Peyer's patch (tissue), 4 donors: ENCODE measurements at regions not wholly inside any gene's neighbourhood (a gene's known extent, or its start where the extent isn't known, plus 50 kb on each side); places are given as distances from the start of the nearest gene placed in this dataset.

Experiments
- POLR2A ChIP-seq, 2 donors: fragments of 450-650 bp; IDR thresholded peaks; one replicate each; pipeline ENCODE4 v1.5.1; 2017; ENCODE audit warnings: antibody characterized with exemption in 2 of 2, mild to moderate bottlenecking in 2 of 2, moderate library complexity in 2 of 2
- TF ChIP-seq, protein P1 (sequence below), 6 experiments: fragments of 450-650 bp in 4 of 6; fragments of 200-600 bp in 2 of 6; sonication (generic) in 1 of 6; IDR thresholded peaks; one replicate each; pipeline ENCODE4 v1.5.1; 2017 to 2019; ENCODE audit warnings: antibody characterized with exemption in 6 of 6, mild to moderate bottlenecking in 3 of 6, moderate library complexity in 1 of 6

DNA sequence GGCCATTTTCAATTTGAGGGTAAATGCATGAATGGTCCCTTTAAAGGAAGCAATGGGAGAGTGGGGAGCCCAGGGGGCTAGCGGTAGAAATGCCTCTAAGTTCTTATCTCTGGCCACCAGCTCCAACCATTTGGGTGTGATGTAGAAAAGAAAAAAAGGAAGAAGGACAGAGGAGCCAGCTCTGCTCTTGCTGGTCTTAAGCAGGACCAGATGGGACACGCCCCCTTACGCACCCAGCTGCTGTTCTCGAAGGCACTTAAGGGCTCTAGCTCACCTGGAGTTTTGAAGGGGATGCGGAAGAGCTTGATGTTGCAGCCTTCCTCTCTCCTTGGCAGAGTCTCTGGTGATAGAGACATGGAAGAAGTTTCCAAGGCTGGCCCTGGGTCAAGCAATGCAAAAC lies 59.5 kb upstream of the RNF144B start:
- TF ChIP-seq, protein P1, sequence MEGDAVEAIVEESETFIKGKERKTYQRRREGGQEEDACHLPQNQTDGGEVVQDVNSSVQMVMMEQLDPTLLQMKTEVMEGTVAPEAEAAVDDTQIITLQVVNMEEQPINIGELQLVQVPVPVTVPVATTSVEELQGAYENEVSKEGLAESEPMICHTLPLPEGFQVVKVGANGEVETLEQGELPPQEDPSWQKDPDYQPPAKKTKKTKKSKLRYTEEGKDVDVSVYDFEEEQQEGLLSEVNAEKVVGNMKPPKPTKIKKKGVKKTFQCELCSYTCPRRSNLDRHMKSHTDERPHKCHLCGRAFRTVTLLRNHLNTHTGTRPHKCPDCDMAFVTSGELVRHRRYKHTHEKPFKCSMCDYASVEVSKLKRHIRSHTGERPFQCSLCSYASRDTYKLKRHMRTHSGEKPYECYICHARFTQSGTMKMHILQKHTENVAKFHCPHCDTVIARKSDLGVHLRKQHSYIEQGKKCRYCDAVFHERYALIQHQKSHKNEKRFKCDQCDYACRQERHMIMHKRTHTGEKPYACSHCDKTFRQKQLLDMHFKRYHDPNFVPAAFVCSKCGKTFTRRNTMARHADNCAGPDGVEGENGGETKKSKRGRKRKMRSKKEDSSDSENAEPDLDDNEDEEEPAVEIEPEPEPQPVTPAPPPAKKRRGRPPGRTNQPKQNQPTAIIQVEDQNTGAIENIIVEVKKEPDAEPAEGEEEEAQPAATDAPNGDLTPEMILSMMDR (IDR thresholded peaks at IDR 0.05): no peak
- TF ChIP-seq POLR2A (IDR thresholded peaks at IDR 0.05): no peak
